HEK293T (cell line): ENCODE measurements at regions not wholly inside any gene's neighbourhood (a gene's known extent, or its start where the extent isn't known, plus 50 kb on each side); places are given as distances from the start of the nearest gene placed in this dataset.
"Not testable (repeated sequence)": the region's sequence is repeated elsewhere in the genome, so short reads cannot be mapped to it uniquely, and the experiment has no call there.

Source experiments
- CTCF ChIA-PET: fragments of 350-600 bp; formaldehyde crosslinking; extraction: SDS; loops from one replicate; lab custom pipeline; 2021; ENCODE audit warnings: antibody characterized with exemption, inconsistent platforms; lab: Yijun Ruan, JAX
- POLR2A ChIA-PET: fragments of 350-600 bp; formaldehyde crosslinking; extraction: SDS; loops from one replicate; lab custom pipeline; 2020; ENCODE audit warnings: antibody characterized with exemption, inconsistent platforms; lab: Yijun Ruan, JAX
- DNase-seq: peaks from one replicate; pipeline ENCODE4 v3.0.0; 2012; ENCODE audit warnings: mixed read lengths; ENCODE audit errors: extremely low spot score
- ARNT ChIP-seq: fragments of 450-650 bp; IDR thresholded peaks from 2 replicates; pipeline ENCODE4 v1.6.1; 2017; ENCODE audit warnings: mild to moderate bottlenecking
- BHLHE40 ChIP-seq: fragments of 450-650 bp; IDR thresholded peaks from 2 replicates; pipeline ENCODE4 v1.6.1; 2016; ENCODE audit warnings: mild to moderate bottlenecking, moderate library complexity, borderline replicate concordance
- CTBP1 ChIP-seq: fragments of 450-650 bp; IDR thresholded peaks from 2 replicates; pipeline ENCODE4 v1.6.1; 2016; ENCODE audit warnings: borderline replicate concordance
- ELF4 ChIP-seq: fragments of 450-650 bp; IDR thresholded peaks from 2 replicates; pipeline ENCODE4 v1.6.1; 2017; ENCODE audit warnings: antibody characterized with exemption
- FOXA1 ChIP-seq: fragments of 450-650 bp; IDR thresholded peaks from 2 replicates; pipeline ENCODE4 v1.6.1; 2016; ENCODE audit warnings: mild to moderate bottlenecking
- FOXK2 ChIP-seq: fragments of 450-650 bp; IDR thresholded peaks from 2 replicates; pipeline ENCODE4 v1.6.1; 2016; ENCODE audit warnings: mild to moderate bottlenecking
- FOXM1 ChIP-seq: fragments of 450-650 bp; IDR thresholded peaks from 2 replicates; pipeline ENCODE4 v1.6.1; 2017; ENCODE audit warnings: mild to moderate bottlenecking, borderline replicate concordance
- HDGF ChIP-seq: fragments of 450-650 bp; IDR thresholded peaks from 2 replicates; pipeline ENCODE4 v1.6.1; 2017; ENCODE audit warnings: antibody characterized with exemption, borderline replicate concordance
- L3MBTL2 ChIP-seq: fragments of 450-650 bp; conservative IDR thresholded peaks from 2 replicates; pipeline ENCODE4 v1.6.1; 2016; ENCODE audit warnings: mild to moderate bottlenecking
- LEF1 ChIP-seq: fragments of 450-650 bp; IDR thresholded peaks from 2 replicates; pipeline ENCODE4 v1.6.1; 2017; ENCODE audit warnings: mild to moderate bottlenecking, borderline replicate concordance
- NFRKB ChIP-seq: fragments of 450-650 bp; IDR thresholded peaks from 2 replicates; pipeline ENCODE4 v1.6.1; 2016; ENCODE audit warnings: mild to moderate bottlenecking, moderate library complexity
- SP1 ChIP-seq: fragments of 450-650 bp; IDR thresholded peaks from 2 replicates; pipeline ENCODE4 v1.6.1; 2017
- SUZ12 ChIP-seq: fragments of 450-650 bp; IDR thresholded peaks from 2 replicates; pipeline ENCODE4 v1.6.1; 2016; ENCODE audit warnings: mild to moderate bottlenecking
- TARDBP ChIP-seq: fragments of 450-650 bp; IDR thresholded peaks from 2 replicates; pipeline ENCODE4 v1.6.1; 2016
- ZNF384 ChIP-seq: fragments of 450-650 bp; IDR thresholded peaks from 2 replicates; pipeline ENCODE4 v1.6.1; 2016
- TF ChIP-seq, protein P1 (sequence below): fragments of 450-650 bp; IDR thresholded peaks from 2 replicates; pipeline ENCODE4 v1.6.1; 2016

GRCh38 chr4:128450326-128451120, 162.9 kb upstream of the PGRMC2 start:
- ChIA-PET CTCF (no interaction called here), POLR2A (interaction anchor here (0.8 kb wide), 1 partner anchor 57 kb away, joined by 3 read pairs; no protein-coding TSS in a partner anchor)
- DNase-seq = no peak
- TF ChIP-seq TARDBP = no peak
- no peak for TF ChIP-seq ELF4
- no peak for TF ChIP-seq FOXK2
- TF ChIP-seq L3MBTL2 = no peak
- TF ChIP-seq ARNT = no peak
- no peak for TF ChIP-seq BHLHE40
- no peak for TF ChIP-seq SP1
- TF ChIP-seq, protein P1, sequence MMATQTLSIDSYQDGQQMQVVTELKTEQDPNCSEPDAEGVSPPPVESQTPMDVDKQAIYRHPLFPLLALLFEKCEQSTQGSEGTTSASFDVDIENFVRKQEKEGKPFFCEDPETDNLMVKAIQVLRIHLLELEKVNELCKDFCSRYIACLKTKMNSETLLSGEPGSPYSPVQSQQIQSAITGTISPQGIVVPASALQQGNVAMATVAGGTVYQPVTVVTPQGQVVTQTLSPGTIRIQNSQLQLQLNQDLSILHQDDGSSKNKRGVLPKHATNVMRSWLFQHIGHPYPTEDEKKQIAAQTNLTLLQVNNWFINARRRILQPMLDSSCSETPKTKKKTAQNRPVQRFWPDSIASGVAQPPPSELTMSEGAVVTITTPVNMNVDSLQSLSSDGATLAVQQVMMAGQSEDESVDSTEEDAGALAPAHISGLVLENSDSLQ = no peak
- TF ChIP-seq HDGF = no peak
- no peak for TF ChIP-seq ZNF384
- no peak for TF ChIP-seq FOXM1
- no peak for TF ChIP-seq SUZ12

GRCh38 chr4:128449251-128449650, 161.6 kb upstream of the PGRMC2 start:
- ChIA-PET POLR2A (no interaction called here), CTCF (no interaction called here)
- TF ChIP-seq, protein P1 = no peak
- TF ChIP-seq CTBP1 (no peak), SUZ12 (no peak), HDGF (no peak), SP1 (no peak), ELF4 (no peak), FOXA1 (no peak), FOXK2 (no peak), L3MBTL2 (no peak), BHLHE40 (no peak), ARNT (no peak), NFRKB (no peak), FOXM1 (no peak), ZNF384 (no peak), TARDBP (no peak), LEF1 (no peak)
- no peak for DNase-seq

DNA sequence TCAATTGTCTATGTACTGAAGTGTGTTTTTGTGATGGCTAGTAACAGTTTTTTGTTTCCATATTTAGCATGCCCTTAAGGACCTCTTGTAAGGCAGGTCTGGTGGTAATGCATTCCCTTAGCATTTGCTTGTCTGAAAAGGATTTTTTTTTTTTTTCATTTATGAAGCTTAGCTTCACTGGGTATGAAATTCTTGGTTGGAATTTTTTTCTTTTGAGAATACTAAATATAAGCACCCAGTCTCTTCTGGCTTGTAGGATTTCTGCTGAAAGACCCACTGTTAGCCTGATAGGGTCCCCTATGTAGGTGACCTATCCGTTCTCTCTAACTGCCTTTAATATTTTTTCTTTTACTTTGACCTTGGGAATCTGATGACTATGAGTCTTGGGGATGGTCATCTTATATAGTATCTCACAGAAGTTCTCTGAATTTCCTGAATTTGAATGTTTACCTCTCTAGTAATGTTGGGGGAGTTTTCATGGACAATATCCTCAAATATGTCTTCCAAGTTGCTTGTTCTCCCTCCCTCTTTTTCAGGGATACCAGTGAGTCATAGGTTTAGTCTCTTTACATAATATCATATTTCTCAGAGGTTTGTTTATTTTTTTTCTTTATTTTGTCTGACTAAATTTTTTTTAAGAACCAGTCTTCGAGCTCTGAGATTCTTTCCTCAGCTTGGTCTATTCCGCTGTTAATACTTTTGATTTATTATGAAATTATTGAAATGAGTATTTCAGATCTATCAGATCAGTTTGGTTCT, 157.1 kb upstream of the PGRMC2 start:
- no peak for DNase-seq
- no peak for TF ChIP-seq ARNT
- no peak for TF ChIP-seq SP1
- no peak for TF ChIP-seq FOXK2
- no peak for TF ChIP-seq L3MBTL2
- no peak for TF ChIP-seq ELF4
- TF ChIP-seq LEF1 = no peak
- TF ChIP-seq FOXA1 = no peak
- TF ChIP-seq CTBP1 = no peak
- no peak for TF ChIP-seq TARDBP
- TF ChIP-seq NFRKB = no peak
- no peak for TF ChIP-seq ZNF384
- TF ChIP-seq FOXM1 = no peak
- no peak for TF ChIP-seq BHLHE40
- no peak for TF ChIP-seq HDGF
- TF ChIP-seq, protein P1 = no peak
- no peak for TF ChIP-seq SUZ12
- POLR2A ChIA-PET = no interaction called here
- CTCF ChIA-PET = no interaction called here

GRCh38 chr4:128440923-128441322, 153.3 kb upstream of the PGRMC2 start:
- ChIA-PET CTCF (no interaction called here), POLR2A (no interaction called here)
- TF ChIP-seq NFRKB (no peak), BHLHE40 (no peak), SP1 (no peak), LEF1 (no peak), ARNT (no peak)
- TF ChIP-seq, protein P1 = no peak
- no peak for DNase-seq

DNA sequence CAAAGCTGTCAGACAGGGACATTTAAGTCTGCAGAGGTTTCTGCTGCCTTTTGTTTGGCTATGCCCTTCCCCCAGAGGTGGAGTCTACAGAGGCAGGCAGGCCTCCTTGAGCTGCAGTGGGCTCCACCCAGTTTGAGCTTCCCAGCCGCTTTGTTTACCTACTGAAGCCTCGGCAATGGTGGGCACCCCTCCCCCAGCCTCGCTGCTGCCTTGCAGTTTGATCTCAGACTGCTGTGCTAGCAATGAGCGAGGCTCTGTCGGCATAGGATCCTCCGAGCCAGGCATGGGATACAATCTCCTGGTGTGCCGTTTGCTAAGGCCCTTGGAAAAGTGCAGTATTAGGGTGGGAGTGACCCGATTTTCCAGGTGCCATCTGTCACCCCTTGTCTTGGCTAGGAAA, 149.4 kb upstream of the PGRMC2 start:
- CTCF ChIA-PET, DNase-seq, POLR2A ChIA-PET: not testable (repeated sequence)

GRCh38 chr4:128429023-128429613, 141.5 kb upstream of the PGRMC2 start:
- CTCF ChIA-PET, DNase-seq, POLR2A ChIA-PET: not testable (repeated sequence)
